Mesendoderm (in vitro differentiated cells): ENCODE measurements at regions not wholly inside any gene's neighbourhood (a gene's known extent, or its start where the extent isn't known, plus 50 kb on each side); places are given as distances from the start of the nearest gene placed in this dataset.

Experiments
- DNase-seq: peaks from one replicate; pipeline ENCODE4 v3.0.0; 2013
- H2AK5ac ChIP-seq: 2 replicates; pipeline ENCODE4 v1.6.1; 2013; ENCODE audit warnings: low read length, inconsistent platforms
- H2BK120ac ChIP-seq: 2 replicates; pipeline ENCODE4 v1.6.1; 2013; ENCODE audit warnings: low read depth, mild to moderate bottlenecking, low read length, moderate library complexity, mixed read lengths
- H2BK15ac ChIP-seq: replicated peaks from 2 replicates; pipeline ENCODE4 v1.6.1; 2013; ENCODE audit warnings: low read depth, mild to moderate bottlenecking, moderate library complexity
- H2BK5ac ChIP-seq: 2 replicates; pipeline ENCODE4 v1.6.1; 2013; ENCODE audit warnings: low read length, inconsistent platforms
- H3K18ac ChIP-seq: 2 replicates; pipeline ENCODE4 v1.6.1; 2013; ENCODE audit warnings: mild to moderate bottlenecking, low read length, mixed read lengths
- H3K23ac ChIP-seq: one replicate; pipeline ENCODE4 v1.6.1; 2013; ENCODE audit warnings: low read length
- H3K27ac ChIP-seq: 2 replicates; pipeline ENCODE4 v1.5.1; 2013; ENCODE audit warnings: low read depth, mild to moderate bottlenecking, inconsistent platforms, low read length, moderate library complexity
- H3K27me3 ChIP-seq: 2 replicates; pipeline ENCODE4 v1.6.1; 2013; ENCODE audit warnings: low read length, control low read depth, mild to moderate bottlenecking, inconsistent platforms; ENCODE audit not compliant: insufficient read depth, poor library complexity
- H3K36me3 ChIP-seq: 2 replicates; pipeline ENCODE4 v1.6.1; 2013; ENCODE audit warnings: low read length, inconsistent platforms; ENCODE audit not compliant: control insufficient read depth, insufficient read depth
- H3K4ac ChIP-seq: one replicate; pipeline ENCODE4 v1.6.1; 2013; ENCODE audit warnings: low read depth, mild to moderate bottlenecking, low read length, moderate library complexity
- H3K4me1 ChIP-seq: 2 replicates; pipeline ENCODE4 v1.6.1; 2013; ENCODE audit warnings: low read depth, low read length, inconsistent platforms; ENCODE audit not compliant: control insufficient read depth
- H3K4me2 ChIP-seq: 2 replicates; pipeline ENCODE4 v1.6.1; 2013; ENCODE audit warnings: low read length
- H3K4me3 ChIP-seq: 2 replicates; pipeline ENCODE4 v1.5.1; 2013; ENCODE audit warnings: mild to moderate bottlenecking, low read length
- H3K56ac ChIP-seq: one replicate; pipeline ENCODE4 v1.6.1; 2013; ENCODE audit warnings: low read length
- H3K79me1 ChIP-seq: 2 replicates; pipeline ENCODE4 v1.6.1; 2013; ENCODE audit warnings: low read length, inconsistent platforms
- H3K79me2 ChIP-seq: 2 replicates; pipeline ENCODE4 v1.6.1; 2013; ENCODE audit warnings: mild to moderate bottlenecking, low read length; ENCODE audit not compliant: control insufficient read depth, insufficient read depth
- H3K9ac ChIP-seq: 2 replicates; pipeline ENCODE4 v1.6.1; 2013; ENCODE audit warnings: low read length, inconsistent platforms
- H4K5ac ChIP-seq: one replicate; pipeline ENCODE4 v1.6.1; 2013; ENCODE audit warnings: low read length
- H4K8ac ChIP-seq: one replicate; pipeline ENCODE4 v1.6.1; 2013; ENCODE audit warnings: low read depth, mild to moderate bottlenecking, control low read depth, low read length, moderate library complexity
- WGBS: extraction: QIAGEN DNeasy Blood & Tissue Kit; methylation state at CpG from one replicate; pipeline ENCODE4 v1.1.7; 2013; ENCODE audit warnings: low lambda C conversion rate, missing lambda C conversion rate; ENCODE audit not compliant: insufficient coverage; ENCODE audit errors: extremely low coverage; 5-methylcytosine and 5-hydroxymethylcytosine counted together

DNA sequence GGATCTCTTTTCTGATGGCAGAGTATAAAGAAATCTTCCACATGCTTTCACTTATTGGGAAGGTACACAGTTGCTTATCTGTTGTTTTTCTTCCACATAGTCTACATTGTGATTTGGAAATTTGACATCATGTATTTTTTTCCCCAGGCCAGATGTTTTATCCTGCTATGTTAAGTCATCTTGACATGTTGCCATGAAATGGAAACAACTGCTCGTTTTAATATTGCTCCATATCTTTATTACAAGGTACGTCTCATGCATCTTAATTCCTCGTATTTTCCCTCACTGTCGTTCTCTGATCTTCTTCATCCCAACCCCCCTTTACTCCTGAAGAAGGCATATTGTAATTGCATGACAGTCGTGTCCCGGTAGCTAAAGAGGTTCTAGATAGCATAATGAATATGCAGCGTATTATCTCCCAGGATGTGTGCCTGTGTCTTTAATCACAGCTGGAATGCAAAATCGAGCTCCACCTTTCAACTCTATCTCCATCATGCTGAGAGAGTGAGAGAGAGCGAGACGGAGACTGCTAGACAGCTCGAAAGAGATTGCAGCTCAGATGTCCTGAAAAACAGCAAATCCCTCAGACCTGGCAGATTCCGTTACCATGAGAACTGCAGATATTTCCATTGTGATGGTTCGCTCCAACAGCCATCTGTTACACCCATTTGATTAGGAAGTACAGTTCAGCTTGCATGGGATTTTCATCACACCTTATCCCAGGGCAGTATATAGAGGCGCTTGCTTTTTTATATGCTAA lies 281.7 kb downstream of the TMEM38B start:
- Histone ChIP-seq H4K8ac (no peak overlapping the region), H3K4me3 (no peak overlapping the region), H2AK5ac (no peak overlapping the region), H2BK120ac (peak overlapping the region; percentile 47), H3K4me2 (no peak overlapping the region), H4K5ac (no peak overlapping the region), H3K79me2 (no peaks in the 10 kb centered on the region), H3K18ac (no peak overlapping the region), H3K56ac (no peak overlapping the region), H3K4ac (no peak overlapping the region), H3K27ac (peak overlapping the region; percentile 82), H3K9ac (no peak overlapping the region), H3K4me1 (peaks cover 10% of the 10 kb centered on the region), H3K23ac (no peak overlapping the region), H3K79me1 (no peaks in the 10 kb centered on the region), H2BK5ac (no peak overlapping the region), H2BK15ac (no peak overlapping the region), H3K36me3 (no peaks in the 10 kb centered on the region), H3K27me3 (no peaks in the 10 kb centered on the region)
- DNase-seq: peak; percentile 97
- WGBS: no CpG with 5 or more reads among the region's 14 CpGs

DNA sequence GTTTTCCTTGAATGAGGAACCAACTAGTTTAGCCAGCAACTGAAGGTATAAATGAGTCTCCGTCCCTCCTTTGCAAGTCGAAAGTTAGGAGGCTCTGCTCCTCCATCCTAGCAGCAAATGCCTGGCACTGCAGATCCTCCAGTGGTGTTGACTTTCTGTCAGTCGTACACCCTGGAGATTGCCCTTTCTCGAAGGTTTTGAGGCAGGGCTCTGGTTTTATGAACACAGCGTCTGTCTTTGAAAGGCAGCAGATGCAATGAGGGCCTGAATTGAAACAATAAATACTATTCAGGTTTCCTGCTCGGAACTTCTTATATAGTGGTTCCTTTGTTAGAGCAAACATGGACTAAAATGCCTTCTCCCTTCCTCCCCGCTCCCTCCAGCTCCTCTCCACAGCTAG lies 284.0 kb downstream of the TMEM38B start:
- Histone ChIP-seq H2BK120ac (peak overlapping the region; percentile 48), H3K4me2 (no peak overlapping the region), H3K27ac (peak overlapping the region; percentile 32), H4K8ac (no peak overlapping the region), H2AK5ac (no peak overlapping the region), H3K4me3 (no peak overlapping the region), H2BK5ac (peak overlapping the region; percentile 7), H3K4me1 (peaks cover 10% of the 10 kb centered on the region), H3K18ac (peak overlapping the region; percentile 75), H3K27me3 (no peaks in the 10 kb centered on the region), H3K36me3 (no peaks in the 10 kb centered on the region), H3K79me2 (no peaks in the 10 kb centered on the region), H3K4ac (no peak overlapping the region), H3K79me1 (no peaks in the 10 kb centered on the region), H4K5ac (no peak overlapping the region), H3K56ac (no peak overlapping the region), H3K9ac (no peak overlapping the region), H2BK15ac (no peak overlapping the region), H3K23ac (no peak overlapping the region)
- no CpG with 5 or more reads among the region's 7 CpGs for WGBS
- no peak for DNase-seq

DNA sequence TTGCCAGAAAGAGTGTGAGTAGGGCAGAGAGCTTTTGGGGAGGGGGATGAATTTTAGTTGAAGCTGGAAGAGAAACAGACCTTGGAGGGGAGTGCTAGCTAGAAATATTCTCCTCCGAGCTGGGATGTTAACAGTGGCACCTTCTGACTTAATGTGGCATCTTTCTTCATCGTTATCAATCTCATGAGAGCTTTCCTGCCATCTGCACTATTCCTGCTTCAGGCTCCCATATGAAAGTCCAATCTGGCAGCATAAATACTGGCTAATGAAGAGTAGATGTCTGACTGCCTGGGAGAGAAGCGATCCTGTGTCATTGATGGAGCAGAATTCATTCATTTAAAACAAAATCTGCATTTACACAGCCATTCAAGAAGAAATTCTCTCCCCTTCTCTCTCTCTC lies 284.5 kb downstream of the TMEM38B start:
- Histone ChIP-seq H2AK5ac (no peak overlapping the region), H4K5ac (no peak overlapping the region), H3K27me3 (no peaks in the 10 kb centered on the region), H3K9ac (no peak overlapping the region), H2BK15ac (no peak overlapping the region), H3K4me3 (no peak overlapping the region), H4K8ac (no peak overlapping the region), H3K56ac (no peak overlapping the region), H3K4ac (no peak overlapping the region), H3K36me3 (no peaks in the 10 kb centered on the region), H3K4me1 (peaks cover 10% of the 10 kb centered on the region), H3K79me1 (no peaks in the 10 kb centered on the region), H3K18ac (no peak overlapping the region), H3K79me2 (no peaks in the 10 kb centered on the region), H2BK120ac (peak overlapping the region; percentile 48), H3K23ac (no peak overlapping the region), H2BK5ac (no peak overlapping the region), H3K27ac (no peak overlapping the region), H3K4me2 (no peak overlapping the region)
- DNase-seq: no peak
- no CpG with 5 or more reads among the region's 3 CpGs for WGBS

DNA sequence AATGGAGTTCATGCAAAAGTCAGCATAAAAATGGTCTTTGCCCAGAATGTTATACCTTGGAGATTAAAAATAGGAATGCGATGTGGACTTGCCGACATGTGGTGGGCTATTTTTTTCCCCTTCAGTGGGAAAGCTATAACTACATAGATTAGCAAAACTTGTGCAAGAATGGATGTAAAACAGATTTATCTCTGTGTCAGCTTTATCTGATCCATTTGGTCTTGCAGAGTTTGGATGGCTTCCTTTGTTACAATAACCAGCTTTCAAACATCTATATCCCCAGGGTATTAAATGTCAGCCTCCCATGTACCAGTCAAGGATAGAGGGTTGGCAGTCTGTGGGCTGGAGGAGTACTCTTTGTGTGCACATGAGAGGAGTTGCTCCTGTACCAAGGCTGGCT lies 284.9 kb downstream of the TMEM38B start:
- no peak overlapping the region for H2BK15ac ChIP-seq
- H3K27ac ChIP-seq: no peak overlapping the region
- no peak overlapping the region for H4K8ac ChIP-seq
- H3K4me1 ChIP-seq: peaks cover 10% of the 10 kb centered on the region
- H3K36me3 ChIP-seq: no peaks in the 10 kb centered on the region
- H3K23ac ChIP-seq: no peak overlapping the region
- H2BK5ac ChIP-seq: no peak overlapping the region
- no peak overlapping the region for H3K4me3 ChIP-seq
- no peaks in the 10 kb centered on the region for H3K79me1 ChIP-seq
- H3K27me3 ChIP-seq: no peaks in the 10 kb centered on the region
- no peak overlapping the region for H3K56ac ChIP-seq
- no peak overlapping the region for H3K18ac ChIP-seq
- no peaks in the 10 kb centered on the region for H3K79me2 ChIP-seq
- no peak overlapping the region for H3K9ac ChIP-seq
- no peak overlapping the region for H2AK5ac ChIP-seq
- H2BK120ac ChIP-seq: no peak overlapping the region
- no peak overlapping the region for H3K4me2 ChIP-seq
- no peak for DNase-seq
- no peak overlapping the region for H4K5ac ChIP-seq
- no CpG with 5 or more reads among the region's 2 CpGs for WGBS
- no peak overlapping the region for H3K4ac ChIP-seq

DNA sequence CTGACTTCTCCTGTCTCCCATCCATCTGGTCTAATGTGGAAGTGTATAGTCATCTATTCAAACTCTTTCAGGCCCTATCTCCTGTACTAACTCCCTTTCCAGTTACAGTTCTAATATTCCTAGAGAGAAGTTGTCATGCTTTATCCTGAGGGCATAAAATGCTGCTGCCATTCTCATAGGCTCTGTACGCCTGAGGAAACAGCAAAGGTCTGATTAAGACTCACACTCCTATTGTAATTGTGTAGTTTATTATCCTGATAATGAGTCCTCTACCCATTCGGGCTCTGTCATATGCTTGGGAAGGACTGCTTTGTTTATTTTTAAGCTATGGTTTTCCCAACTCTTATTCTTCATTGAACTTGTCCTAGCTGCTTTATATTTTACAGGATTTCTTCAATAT lies 290.4 kb downstream of the TMEM38B start:
- Histone ChIP-seq H3K23ac (no peak overlapping the region), H3K27me3 (no peaks in the 10 kb centered on the region), H3K79me1 (no peaks in the 10 kb centered on the region), H3K18ac (no peak overlapping the region), H3K4me2 (no peak overlapping the region), H3K4me3 (no peak overlapping the region), H3K79me2 (no peaks in the 10 kb centered on the region), H2BK15ac (no peak overlapping the region), H3K27ac (no peak overlapping the region), H2BK120ac (no peak overlapping the region), H3K9ac (no peak overlapping the region), H4K5ac (no peak overlapping the region), H3K36me3 (no peaks in the 10 kb centered on the region), H4K8ac (no peak overlapping the region), H3K4ac (no peak overlapping the region), H2AK5ac (no peak overlapping the region), H2BK5ac (no peak overlapping the region), H3K56ac (no peak overlapping the region), H3K4me1 (no peaks in the 10 kb centered on the region)
- no CpG with 5 or more reads among the region's 2 CpGs for WGBS
- DNase-seq: no peak
